Thyroid gland (tissue), 4 donors: ENCODE measurements at regions not wholly inside any gene's neighbourhood (a gene's known extent, or its start where the extent isn't known, plus 50 kb on each side); places are given as distances from the start of the nearest gene placed in this dataset.

ENCODE experiments used
- DNase-seq, 2 donors: peaks; one replicate each; pipeline ENCODE4 v3.0.0-alpha.2; 2019
- H3K27ac ChIP-seq, 3 donors: fragments of 200-600 bp; sonication (generic); 1 replicate in 2 of 3; 2 replicates in 1 of 3; pipeline ENCODE4 v1.5.1; 2016 to 2019; ENCODE audit warnings: mild to moderate bottlenecking in 1 of 3, moderate library complexity in 1 of 3
- H3K27me3 ChIP-seq: fragments of 200-600 bp; sonication (generic); one replicate; pipeline ENCODE4 v1.5.1; 2019
- H3K36me3 ChIP-seq, 2 donors: fragments of 200-600 bp; sonication (generic); one replicate each; pipeline ENCODE4 v1.5.1; 2016 to 2019
- H3K4me1 ChIP-seq, 2 donors: fragments of 200-600 bp; sonication (generic); one replicate each; pipeline ENCODE4 v1.5.1; 2017 to 2019
- H3K4me3 ChIP-seq, 3 donors: fragments of 200-600 bp; sonication (generic); replicated peaks in 1 of 3; 1 replicate in 2 of 3; 2 replicates in 1 of 3; pipeline ENCODE4 v1.5.1; 2016; ENCODE audit warnings: mild to moderate bottlenecking in 1 of 3
- H3K9me3 ChIP-seq: fragments of 200-600 bp; sonication (generic); one replicate; pipeline ENCODE4 v1.5.1; 2017
- CTCF ChIP-seq, 6 experiments: fragments of 200-600 bp in 3 of 6; fragments of 450-650 bp in 3 of 6; sonication (generic) in 3 of 6; IDR thresholded peaks; one replicate each; pipeline ENCODE4 v1.5.1; 2016 to 2019; ENCODE audit warnings: antibody characterized with exemption in 6 of 6, mild to moderate bottlenecking in 2 of 6, inconsistent platforms in 1 of 6, moderate library complexity in 1 of 6
- POLR2A ChIP-seq, 2 donors: fragments of 450-650 bp; IDR thresholded peaks; one replicate each; pipeline ENCODE4 v1.6.1; 2017; ENCODE audit warnings: antibody characterized with exemption in 2 of 2, mild to moderate bottlenecking in 2 of 2, moderate library complexity in 1 of 2
- WGBS, 2 donors: methylation state at CpG; one replicate each; pipeline ENCODE4 v1.1.5; 2017; 5-methylcytosine and 5-hydroxymethylcytosine counted together
- intact Hi-C: fragments of 100-400 bp; cut with DNase I; formaldehyde crosslinking; loops from one replicate; pipeline ENCODE4 v1.15.1; 2023

- 80 to 95% methylated on average over 3 of the region's 3 CpGs for WGBS, 2 donors
- H3K27me3 ChIP-seq: no peaks in the 10 kb centered on the region
- no peaks in the 10 kb centered on the region for H3K9me3 ChIP-seq
- intact Hi-C loops: no loop called here
- H3K27ac ChIP-seq: no peak overlapping the region
- H3K36me3 ChIP-seq: no peaks in the 10 kb centered on the region
- H3K4me3 ChIP-seq: no peak overlapping the region
- no peak for DNase-seq
- peaks cover 18 to 36% of the 10 kb centered on the region in 2 donors for H3K4me1 ChIP-seq
- TF ChIP-seq CTCF (IDR thresholded peaks at IDR 0.05): no peak
- no peak for TF ChIP-seq POLR2A (IDR thresholded peaks at IDR 0.05)
Measured at GRCh38 chr20:17797161-17797560, 97.4 kb downstream of the BANF2 start.

- peaks cover 18 to 46% of the 10 kb centered on the region in 2 donors for H3K4me1 ChIP-seq
- 56 to 57% methylated on average over 2 of the region's 2 CpGs for WGBS, 2 donors
- H3K27ac ChIP-seq: peak overlapping the region in 2 of 3 donors; percentile 34 to 65
- H3K36me3 ChIP-seq: no peaks in the 10 kb centered on the region
- no peaks in the 10 kb centered on the region for H3K27me3 ChIP-seq
- TF ChIP-seq CTCF (IDR thresholded peaks at IDR 0.05) (no peak), POLR2A (IDR thresholded peaks at IDR 0.05) (no peak)
- intact Hi-C loops: no loop called here
- no peak overlapping the region for H3K4me3 ChIP-seq
- peak in 1 of 2 donors; percentile 37 for DNase-seq
- H3K9me3 ChIP-seq: no peaks in the 10 kb centered on the region
Measured at GRCh38 chr20:17796091-17796563, 96.4 kb downstream of the BANF2 start.

- DNase-seq: no peak
- Histone ChIP-seq H3K9me3 (no peaks in the 10 kb centered on the region), H3K4me1 (peaks cover 18 to 46% of the 10 kb centered on the region in 2 donors), H3K36me3 (no peaks in the 10 kb centered on the region), H3K4me3 (no peak overlapping the region), H3K27ac (peak overlapping the region in 2 of 3 donors; percentile 34 to 65), H3K27me3 (no peaks in the 10 kb centered on the region)
- 68 to 74% methylated on average over 5 of the region's 5 CpGs for WGBS, 2 donors
- intact Hi-C loops: no loop called here
- no peak for TF ChIP-seq CTCF (IDR thresholded peaks at IDR 0.05)
- TF ChIP-seq POLR2A (IDR thresholded peaks at IDR 0.05): no peak
Measured at GRCh38 chr20:17795501-17796071, 95.8 kb downstream of the BANF2 start.

GRCh38 chr20:17795003-17795402 lies 95.2 kb downstream of the BANF2 start:
- no peaks in the 10 kb centered on the region for H3K27me3 ChIP-seq
- H3K36me3 ChIP-seq: no peaks in the 10 kb centered on the region
- H3K4me3 ChIP-seq: no peak overlapping the region
- H3K9me3 ChIP-seq: no peaks in the 10 kb centered on the region
- H3K4me1 ChIP-seq: peaks cover 18 to 46% of the 10 kb centered on the region in 2 donors
- intact Hi-C loops: no loop called here
- DNase-seq: no peak
- TF ChIP-seq POLR2A (IDR thresholded peaks at IDR 0.05) (no peak), CTCF (IDR thresholded peaks at IDR 0.05) (no peak)
- H3K27ac ChIP-seq: peak overlapping the region; percentile 52 to 65 (median 60)

- H3K36me3 ChIP-seq: no peaks in the 10 kb centered on the region
- H3K27me3 ChIP-seq: no peaks in the 10 kb centered on the region
- intact Hi-C loops: no loop called here
- peaks cover 18 to 46% of the 10 kb centered on the region in 2 donors for H3K4me1 ChIP-seq
- H3K4me3 ChIP-seq: no peak overlapping the region
- TF ChIP-seq POLR2A (IDR thresholded peaks at IDR 0.05) (no peak), CTCF (IDR thresholded peaks at IDR 0.05) (peak in 1 of 6 experiments; percentile 39)
- no peaks in the 10 kb centered on the region for H3K9me3 ChIP-seq
- H3K27ac ChIP-seq: peak overlapping the region; percentile 60 to 65 (median 61)
- 19 to 35% methylated on average over 3 of the region's 3 CpGs for WGBS, 2 donors
- peak; percentile 84 to 90 for DNase-seq
Measured at GRCh38 chr20:17794400-17794799, 94.6 kb downstream of the BANF2 start.
